LoVo (cell line): ENCODE measurements at regions not wholly inside any gene's neighbourhood (a gene's known extent, or its start where the extent isn't known, plus 50 kb on each side); places are given as distances from the start of the nearest gene placed in this dataset.
"Not testable (repeated sequence)": the region's sequence is repeated elsewhere in the genome, so short reads cannot be mapped to it uniquely, and the experiment has no call there.

Experiments used
- DNase-seq: peaks from one replicate; pipeline ENCODE4 v3.0.0-alpha.2; 2016; ENCODE audit warnings: low spot score

- no peak for DNase-seq
Measured at GRCh38 chr12:114501474-114501807, 95.5 kb upstream of the TBX5 start.

GRCh38 chr12:114500775-114501473, 95.0 kb upstream of the TBX5 start:
- no peak for DNase-seq

GRCh38 chr12:114500131-114500530, 94.2 kb upstream of the TBX5 start:
- DNase-seq = no peak

- DNase-seq = no peak
Measured at GRCh38 chr12:114499338-114499737, 93.4 kb upstream of the TBX5 start.

DNA sequence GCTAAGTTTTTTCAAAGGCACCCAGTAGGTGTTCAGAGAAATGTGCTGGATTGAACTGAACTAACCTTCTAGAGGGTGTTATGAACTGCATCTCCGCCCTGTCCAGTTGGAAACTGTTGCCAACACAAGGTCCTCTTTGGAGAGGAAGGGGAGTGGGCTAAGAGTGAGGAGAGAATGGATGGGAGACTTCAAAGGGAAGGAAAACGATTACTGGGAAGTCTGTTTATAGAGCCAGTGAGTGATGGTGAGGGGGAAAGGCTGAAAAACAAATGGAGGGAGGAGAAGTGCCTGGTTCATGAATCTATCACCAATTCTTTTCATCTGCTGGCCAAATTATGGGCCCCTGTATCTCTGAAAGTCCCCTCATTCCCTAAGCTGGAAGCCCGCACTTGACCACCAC, 86.0 kb upstream of the TBX5 start:
- no peak for DNase-seq

- DNase-seq = not testable (repeated sequence)
Measured at GRCh38 chr12:114484822-114485459, 79.0 kb upstream of the TBX5 start.

DNA sequence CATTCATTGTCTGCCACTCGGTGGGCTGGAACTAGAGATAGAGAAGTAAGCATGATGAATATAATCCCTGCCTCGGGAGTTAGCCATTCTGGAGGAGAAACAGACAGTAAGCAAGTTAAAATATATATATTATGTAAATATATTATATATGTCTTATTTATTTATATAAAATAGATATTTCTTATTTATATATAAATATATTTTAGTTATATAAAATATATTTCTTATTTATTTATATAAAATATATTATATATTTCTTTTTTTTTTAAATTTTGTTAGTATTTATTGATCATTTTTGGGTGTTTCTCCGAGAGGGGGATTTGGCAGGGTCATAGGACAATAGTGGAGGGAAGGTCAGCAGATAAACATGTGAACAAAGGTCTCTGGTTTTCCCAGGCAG, 78.1 kb upstream of the TBX5 start:
- no peak for DNase-seq

DNA sequence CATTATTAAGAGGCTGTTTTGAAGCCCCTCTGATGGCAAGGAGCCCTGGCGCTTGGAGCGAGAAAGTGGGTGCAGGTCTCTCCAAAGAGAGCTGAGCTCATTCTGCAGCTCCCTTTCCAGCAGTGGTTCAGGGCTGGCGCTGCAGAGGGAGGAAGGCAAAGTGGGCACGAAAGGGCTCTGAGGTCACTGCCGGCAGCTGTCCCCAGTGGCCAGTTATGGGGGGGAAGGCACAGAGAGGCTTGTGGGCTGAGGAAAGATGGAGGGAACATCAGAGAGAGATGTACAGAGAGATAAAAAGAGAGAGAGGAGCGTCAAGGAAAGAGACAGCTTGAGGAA, 75.2 kb upstream of the TBX5 start:
- no peak for DNase-seq

DNA sequence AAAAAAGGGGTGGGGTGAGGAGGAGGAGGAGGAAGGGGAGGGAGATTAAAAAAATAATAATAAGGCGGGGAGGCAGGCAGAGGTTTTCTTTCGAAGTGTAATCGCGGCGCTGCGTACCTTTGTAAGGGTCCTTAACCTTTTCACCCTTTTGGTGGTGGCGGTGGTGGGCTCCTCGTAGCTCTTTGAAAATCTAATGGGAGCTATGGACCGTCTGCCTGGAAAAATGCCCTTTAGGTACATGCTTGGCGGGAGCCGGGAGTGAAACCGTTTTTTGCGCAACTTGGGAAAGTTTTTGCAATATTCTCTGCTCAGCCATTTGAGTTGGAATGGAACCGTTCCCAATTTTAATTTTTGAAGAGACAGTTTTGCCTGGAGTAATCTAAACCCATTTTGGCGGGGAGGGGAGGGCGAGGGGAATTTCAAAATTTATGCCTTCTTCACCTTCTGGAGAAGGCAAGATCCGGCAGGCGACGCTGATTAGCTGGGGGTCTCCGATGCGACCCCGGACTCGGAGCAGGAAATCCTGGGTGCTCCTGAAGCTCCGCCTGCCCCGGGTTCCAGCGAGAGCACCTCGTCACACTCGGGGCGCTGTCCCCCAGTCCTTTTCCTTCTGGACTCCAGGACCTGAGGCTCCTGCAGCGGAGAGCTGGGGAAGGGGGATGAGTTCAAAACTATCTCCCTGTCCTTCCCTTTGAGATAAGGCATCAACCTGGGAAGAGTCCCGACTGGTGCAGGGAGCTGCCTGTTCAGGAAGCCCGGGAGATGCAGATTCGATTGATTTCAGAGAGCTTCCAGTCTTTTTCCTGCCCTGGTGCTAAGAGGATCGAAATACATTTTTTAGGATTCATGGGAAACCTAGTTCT, 74.6 kb upstream of the TBX5 start:
- DNase-seq = no peak

DNA sequence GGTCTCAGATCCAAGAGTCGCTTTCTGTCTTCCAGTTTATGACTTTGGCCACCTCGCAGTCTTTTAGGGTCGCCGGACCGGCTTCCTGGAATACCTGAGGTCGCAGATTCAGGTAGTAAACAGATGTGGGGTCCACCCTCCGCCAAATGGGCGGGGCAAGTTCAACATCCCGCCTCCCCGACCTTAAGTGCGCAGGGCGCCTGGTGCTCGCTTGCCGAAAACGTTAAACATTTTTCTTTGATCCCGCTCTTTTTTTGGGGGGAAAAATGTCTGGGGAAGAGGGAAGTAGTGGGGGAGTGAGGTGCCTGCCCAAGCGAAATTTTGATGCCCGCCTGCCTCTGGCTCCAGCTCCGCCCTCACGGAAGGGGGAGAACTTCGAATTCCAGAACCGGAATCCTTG, 73.9 kb upstream of the TBX5 start:
- no peak for DNase-seq

- no peak for DNase-seq
Measured at GRCh38 chr12:114478865-114479264, 72.9 kb upstream of the TBX5 start.

DNA sequence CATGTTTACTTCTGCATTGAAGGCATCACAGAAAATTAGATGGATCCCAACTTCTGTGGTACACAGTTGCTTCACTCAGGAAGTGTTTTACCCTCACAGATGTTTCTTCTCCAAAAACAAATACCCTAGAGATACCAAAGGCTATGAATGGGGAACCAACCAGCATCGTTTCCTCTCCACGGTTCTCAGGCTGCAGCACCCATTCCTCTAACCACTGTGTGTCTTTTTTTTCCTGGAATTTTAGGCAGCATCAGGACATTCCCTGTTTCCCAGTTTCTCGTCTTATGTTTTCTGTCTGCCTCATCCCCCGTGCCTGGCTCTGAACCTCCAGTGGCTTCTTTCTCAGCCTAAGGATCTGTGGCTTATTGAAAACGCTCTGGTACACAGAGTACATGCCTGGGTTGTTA, 72.0 kb upstream of the TBX5 start:
- no peak for DNase-seq

DNA sequence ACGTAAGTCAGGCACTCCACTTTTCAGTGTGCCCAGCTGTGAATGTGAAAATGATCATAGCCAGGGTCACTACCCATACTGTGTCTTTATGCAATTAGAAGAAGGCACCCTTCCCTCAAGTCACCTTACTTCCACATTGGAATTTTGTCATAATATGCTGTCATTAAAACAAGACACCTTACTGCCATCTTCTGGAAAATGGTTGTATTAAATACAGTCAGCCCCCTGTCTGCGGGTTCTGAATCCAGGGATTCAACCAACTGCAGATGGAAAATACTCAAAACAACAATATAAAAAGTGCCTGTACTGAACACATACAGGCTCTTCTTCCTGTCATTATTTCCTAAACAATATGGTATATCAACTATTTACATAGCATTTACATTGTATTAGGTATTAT, 70.2 kb upstream of the TBX5 start:
- DNase-seq = peak; percentile 24

- DNase-seq = no peak
Measured at GRCh38 chr12:114473717-114474116, 67.8 kb upstream of the TBX5 start.

DNA sequence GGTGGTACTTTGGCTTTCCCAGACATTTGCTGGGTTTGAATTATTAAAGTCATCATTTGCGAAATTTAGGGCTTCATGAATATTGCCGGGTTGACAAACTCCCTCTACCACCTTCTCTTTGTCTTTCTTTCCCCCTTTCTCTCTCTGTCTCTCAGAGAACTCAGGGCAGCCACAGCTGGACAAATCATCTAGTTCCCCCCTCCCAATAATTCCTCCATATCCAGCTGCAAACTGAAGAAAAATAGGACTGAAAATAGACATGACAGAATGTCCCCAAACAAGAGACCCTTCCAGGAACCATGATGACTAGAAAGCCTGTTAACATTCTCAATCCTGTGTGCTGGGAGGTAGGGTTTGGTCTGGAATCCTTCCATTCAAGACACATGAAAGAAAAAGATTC, 67.1 kb upstream of the TBX5 start:
- DNase-seq = no peak

DNA sequence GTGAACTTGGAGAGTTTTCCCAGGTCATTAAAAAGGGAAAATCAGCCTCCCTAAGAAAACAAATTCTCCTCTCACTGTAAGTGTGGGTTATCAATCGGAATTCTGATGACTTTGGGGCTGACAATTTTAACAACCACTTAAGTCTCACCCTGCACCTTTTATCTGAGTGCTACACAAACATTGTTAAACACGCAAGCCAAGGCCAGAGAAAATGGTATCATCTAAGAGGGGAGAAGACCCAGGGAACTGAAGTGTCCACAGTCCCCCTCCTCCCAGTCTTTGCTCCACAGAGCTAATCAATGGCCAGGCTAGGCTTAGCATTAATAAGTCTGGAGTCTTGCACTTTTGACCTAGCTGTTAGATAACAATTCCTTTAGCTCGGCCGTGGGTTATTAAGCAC, 51.7 kb upstream of the TBX5 start:
- no peak for DNase-seq
